LHCN-M2 (cell line): ENCODE measurements at regions not wholly inside any gene's neighbourhood (a gene's known extent, or its start where the extent isn't known, plus 50 kb on each side); places are given as distances from the start of the nearest gene placed in this dataset.
A peak's percentile ranks its signal among the peaks of the same experiment; 100 is the strongest.

Experiments used
- DNase-seq: peaks from one replicate; pipeline ENCODE4 v3.0.0-alpha.2; 2012; ENCODE audit warnings: low read depth

DNA sequence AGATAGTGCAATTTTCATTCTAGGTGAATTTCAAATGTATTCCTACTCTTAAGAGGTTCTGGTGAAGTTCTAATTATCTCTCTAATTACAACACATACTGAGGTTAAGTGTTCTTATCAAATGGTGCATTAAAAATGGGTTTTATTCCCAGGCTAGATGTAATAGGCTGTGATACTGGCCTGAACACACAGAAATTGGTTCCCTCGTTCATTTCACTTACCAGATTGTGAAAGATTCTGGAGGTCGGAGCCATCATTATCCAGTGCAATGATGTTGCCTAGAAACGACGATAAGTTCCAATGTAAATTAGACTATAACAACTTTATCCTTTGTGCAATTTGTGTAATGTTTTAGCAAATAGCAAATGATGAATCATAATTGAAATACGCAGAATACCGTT, 172.6 kb upstream of the SOX4 start:
- no peak for DNase-seq

DNA sequence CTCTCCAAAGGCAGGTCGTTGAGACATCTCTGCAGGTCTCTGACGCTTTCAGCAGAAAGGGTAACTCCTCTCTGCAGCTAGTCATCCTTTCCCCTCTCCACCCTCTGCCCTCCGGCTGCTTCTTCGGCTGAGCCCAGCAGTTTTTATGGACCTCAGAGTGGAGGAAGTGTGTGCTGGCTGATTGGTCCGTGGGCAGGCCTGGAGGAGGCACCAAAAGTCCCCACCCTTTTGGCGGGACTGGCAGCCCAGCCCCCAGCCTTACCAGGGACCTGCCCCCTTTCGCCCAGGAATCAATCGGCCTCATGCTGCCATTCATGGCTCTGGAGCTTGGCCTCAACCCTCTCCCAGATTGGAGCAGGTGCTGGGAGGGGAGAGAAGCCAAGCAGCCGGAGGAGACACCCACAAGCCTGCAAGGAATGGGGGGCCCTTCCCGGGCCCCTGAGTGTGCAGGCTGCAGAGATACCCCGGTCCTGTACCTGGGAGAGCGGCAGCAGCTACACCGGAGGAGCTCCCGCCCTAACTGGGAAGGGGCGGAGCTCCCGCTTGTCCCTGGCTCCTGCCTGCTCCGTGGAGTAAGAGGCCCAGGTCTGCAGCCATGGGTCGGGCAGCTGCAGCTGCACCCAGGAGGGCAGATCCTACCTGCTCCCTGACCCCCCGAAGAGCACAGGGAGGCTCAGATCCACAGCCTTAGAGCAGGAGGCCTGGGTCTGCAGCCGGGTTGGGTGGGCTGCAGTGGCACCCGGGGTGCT, 170.3 kb upstream of the SOX4 start:
- DNase-seq = no peak

DNA sequence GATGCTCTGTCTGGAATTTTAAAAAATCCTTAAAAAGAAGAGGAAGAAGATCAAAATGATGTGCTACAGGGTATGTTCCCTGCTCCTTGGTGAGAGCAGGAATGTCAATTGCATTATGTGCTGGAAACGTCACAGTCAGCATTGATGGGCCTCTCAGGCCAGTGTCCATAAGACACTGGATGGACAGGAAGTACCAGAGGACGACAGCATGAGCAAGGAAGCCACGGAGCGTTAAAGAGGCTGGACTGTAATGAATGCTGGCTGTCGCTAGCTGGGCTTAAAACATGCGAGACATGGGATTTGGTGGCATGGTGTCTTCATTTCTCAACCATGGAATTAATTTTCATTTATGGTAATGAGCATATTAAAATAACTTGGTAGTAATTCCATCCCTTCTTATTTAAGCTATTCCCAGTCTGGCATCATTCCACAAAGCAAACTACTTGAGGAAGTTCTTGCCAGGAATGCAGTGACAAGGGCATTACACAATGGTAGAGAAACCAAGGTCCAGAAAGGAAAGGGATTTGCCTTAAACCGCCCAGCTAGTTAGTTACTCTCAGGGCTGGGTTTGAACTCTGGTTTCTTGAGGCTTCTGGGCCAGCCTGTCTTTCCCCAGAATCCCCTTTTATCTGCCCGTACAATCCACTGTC, 166.6 kb upstream of the SOX4 start:
- DNase-seq = peak; percentile 10

DNA sequence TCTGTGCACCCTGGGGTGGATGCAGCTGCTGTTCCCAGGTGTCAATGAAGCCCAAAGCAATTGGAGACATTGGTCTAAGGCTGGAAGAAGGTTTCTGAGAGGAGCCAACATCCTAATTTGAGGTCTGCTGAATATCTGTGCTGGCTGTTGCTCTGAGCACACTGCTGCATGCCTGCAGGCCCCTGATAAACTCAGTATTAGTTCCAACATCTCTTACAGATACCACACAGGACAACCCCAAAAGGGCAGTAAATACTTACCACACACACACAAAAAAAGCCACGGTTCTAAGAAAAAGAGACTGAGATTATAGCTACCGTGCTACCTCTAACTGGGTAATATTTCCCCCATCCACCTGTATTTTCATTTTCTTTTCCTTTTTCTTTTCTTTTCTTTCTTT, 164.3 kb upstream of the SOX4 start:
- no peak for DNase-seq

DNA sequence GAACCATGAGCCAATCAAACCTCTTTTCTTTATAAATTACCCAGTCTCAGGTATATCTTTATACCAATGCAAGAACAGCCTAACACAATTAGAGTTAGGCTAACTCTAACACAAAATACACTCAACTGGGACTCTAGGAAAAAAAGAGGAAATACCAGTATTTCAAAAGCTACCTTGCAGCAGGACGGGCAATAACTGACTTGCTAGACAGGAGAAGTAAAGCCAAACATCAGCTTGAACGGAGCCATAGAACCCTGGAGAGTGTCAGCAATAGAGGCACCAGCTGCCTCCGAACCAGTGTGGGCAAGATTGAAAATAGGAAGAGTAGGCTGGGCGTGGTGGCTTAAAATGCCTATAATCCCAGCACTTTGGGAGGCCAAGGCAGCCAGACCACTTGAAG, 162.0 kb upstream of the SOX4 start:
- no peak for DNase-seq

DNA sequence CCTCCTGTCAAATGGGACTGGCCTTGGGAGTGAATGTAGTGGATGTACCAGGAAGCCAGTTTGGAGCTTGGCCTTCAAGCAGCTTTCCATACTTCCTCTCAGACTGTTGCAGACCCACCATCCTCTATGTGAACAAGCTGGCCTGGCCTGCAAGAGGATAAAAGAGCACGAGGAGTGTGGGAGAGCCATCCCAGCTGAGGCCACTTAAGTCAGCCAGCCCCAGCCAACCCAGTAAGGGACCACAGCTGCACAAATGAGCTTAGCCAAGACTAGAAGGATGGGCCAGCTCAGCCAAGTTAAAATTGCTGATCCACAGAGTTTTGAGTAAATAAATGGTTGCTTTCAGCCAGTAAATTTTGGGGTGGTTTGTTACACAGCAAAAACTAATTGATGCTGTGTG, 156.9 kb upstream of the SOX4 start:
- DNase-seq = no peak

DNA sequence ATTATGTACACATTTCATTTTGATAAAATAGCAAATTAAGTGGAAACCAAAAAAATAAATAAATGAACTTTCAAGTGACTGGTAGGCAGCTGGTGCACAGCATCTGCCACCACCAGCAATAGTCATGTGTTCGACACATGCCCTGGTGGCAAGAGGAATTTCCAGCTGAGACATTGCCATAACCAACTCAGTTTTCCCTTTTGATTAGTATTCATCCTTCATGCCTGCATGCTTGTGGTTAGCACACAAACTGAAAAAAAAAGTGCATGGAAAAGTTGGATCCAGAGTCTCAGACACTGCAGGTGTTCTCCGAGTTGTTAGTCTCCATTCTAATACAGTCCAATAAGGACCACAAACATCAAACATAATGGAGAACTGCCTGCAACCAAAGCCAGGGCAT, 156.0 kb upstream of the SOX4 start:
- DNase-seq = peak; percentile 29

DNA sequence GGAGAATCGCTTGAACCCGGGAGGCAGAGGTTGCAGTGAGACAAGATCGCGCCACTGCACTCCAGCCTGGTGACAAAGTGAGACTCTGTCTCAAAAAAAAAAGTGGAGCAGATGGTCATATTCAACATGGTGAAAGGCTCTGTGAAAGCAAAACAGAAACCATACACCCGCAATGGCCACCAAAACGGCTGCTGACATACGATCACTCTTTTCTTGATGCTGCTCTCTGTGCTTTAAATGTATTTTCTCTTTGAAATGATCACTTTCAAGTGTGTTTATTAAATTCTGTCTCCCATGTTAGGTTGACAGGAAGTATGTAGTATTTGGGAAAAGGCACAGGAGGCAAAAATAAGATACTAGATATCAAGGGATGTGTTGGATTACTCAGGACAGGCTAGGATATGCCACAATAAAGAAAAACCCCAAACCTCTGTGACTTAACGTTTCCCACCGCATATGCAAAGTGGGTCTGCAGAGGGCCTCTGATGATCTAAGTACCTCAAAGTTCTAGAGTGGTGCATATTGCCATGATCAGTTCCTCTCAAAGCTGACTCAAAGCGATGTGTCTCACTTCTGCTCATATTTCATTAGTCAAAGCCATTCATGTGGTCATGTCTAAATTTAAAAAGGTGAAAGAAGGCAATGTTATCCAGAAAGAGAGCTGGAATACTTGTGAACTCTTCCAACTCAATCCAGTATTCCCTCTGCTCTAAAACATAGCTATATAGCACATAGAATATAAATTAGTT, 155.1 kb upstream of the SOX4 start:
- peak; percentile 32 for DNase-seq

DNA sequence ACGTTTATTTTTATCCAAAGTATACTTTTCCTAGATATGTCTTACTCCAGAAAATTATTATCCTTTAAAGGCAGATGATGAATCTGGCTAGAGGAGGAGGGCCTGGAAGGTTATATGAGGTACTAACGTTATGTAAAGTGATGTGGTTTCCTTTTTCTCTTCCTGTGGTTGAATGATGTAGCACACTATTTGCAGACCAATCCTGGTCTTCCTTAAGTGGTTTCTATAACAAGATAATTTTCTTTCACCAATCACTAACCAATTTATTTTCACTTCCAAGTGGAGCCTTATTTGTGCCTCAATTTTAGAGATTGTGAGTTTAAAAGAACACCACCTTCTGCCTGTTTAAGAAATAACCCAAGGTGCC, 154.6 kb upstream of the SOX4 start:
- DNase-seq = peak; percentile 11

DNA sequence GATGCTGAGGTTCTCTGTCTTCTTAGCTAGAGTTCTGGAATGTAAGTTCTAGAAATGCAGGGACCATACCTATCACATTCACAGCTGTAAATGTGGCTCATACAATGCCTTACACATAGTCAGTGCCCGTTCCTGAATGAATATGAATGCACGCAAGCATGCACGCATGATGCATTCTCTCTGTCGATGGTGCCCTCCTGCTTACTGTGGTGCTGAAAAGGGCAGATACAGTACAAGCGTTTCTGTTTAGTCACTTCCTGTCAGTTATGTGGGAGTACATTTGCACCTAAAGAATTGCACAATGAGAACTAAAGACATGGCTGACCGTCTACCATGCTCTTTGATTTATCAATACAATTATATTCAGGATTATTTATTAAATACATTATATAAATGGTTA, 152.2 kb upstream of the SOX4 start:
- DNase-seq = no peak

DNA sequence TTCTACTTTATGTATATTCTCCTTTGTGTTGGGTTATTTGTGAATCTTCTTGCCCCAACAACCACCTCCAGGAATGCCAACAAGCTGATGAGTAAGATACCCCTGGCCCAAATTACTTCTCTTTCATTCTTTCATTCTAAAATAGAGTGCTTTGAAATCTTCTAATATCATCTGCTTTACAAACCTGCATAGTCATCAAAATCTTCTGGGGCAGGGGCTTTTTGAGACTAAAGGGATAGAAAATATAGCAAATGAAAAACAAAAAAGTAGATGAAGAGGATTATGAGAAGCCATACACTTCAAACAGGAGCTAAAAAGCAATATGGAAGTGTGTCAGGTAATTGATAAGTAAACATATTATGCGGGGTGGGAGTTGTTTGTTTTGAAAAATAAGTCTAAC, 150.7 kb upstream of the SOX4 start:
- DNase-seq = no peak

DNA sequence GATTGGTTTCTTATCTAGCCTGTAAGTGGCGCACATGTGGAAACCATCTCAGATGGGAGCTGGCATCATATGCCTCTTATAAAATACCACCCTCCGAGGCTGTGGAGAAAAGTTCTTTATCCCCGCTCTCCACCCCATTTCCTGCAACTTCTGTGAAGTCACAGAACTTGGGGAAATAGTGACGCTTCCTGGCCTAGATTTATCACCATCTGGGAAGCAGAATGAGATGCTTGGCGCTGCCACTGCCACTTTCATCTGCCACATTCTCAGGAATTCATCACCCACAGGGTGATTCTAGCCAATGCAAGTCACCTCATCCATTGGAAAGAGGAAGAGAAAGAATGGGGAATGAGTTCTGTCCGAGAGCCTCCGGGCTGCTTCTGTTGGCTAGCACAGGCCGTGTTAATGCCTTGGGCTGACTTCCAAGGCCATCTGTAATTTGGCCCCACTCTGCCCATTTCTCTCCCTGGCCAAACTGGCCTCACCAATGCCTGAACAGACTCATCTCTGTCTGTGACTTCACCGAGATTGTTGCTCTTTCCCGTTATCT, 148.8 kb upstream of the SOX4 start:
- DNase-seq = no peak

DNA sequence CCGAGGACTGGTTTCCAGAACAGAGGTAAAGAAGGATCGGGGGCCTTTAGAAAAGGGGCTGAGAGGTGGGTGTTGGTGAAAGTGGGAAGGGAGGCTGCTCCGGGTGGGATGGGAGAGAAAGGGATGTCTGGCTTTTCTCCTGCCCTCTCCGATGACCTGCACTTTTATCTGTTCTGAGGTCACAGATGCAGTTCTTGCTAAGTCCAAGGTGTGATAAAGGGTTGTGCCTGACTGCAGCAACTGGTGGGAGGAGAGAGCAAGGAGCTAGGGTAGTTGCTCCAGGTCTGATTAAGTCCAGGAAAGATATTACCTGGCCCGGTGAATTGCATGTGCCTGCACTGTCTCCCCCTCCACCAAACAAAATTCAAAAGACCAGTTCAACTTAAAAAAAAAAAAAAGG, 145.6 kb upstream of the SOX4 start:
- no peak for DNase-seq

DNA sequence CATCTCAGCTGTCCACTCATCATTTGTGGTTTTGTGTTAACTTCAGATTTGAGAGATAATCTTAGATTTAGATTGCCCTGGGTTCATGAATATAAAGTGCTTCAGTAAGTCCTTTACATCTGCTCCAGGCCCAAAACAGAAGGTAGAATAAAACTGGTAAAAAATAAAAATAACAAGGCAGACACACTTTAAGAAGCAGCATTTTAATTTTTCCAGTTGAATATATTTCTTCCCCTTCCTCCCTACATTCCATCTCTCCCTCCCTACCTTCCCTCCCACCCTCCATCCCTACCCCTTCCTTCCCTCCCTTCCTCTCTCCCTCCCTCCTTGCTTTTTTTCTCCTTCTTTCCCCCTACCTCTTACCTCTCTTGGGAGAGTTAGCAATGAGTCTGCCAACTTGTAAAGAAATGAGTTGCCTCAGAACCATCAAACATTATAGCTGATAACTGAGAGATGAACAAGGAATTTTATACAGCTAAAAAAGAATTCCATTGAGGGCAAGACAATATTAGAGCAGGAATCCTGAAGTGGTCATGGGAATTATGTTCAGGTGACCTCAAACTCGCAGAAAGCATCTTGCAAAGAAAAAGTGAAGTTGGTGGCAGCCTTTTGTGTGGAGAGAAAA, 145.0 kb upstream of the SOX4 start:
- no peak for DNase-seq

DNA sequence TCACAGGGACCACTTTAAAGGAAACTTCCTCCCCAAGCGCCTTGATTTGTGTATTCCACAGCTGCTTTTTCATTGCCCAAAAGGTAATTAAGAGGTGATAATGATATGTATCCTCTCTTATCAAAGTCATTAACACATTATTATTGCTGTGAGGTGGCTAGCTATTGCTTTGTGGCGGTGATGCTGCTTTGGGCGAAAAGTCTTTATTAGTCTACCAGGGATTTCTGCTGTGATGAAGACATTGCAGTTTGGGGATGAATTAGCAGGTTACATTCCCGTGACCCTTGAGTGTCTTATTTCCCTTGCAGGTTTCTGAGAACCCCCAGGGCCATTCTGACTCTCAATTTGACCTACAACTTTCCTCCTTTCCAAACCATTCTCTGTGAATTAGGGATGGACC, 143.4 kb upstream of the SOX4 start:
- no peak for DNase-seq

DNA sequence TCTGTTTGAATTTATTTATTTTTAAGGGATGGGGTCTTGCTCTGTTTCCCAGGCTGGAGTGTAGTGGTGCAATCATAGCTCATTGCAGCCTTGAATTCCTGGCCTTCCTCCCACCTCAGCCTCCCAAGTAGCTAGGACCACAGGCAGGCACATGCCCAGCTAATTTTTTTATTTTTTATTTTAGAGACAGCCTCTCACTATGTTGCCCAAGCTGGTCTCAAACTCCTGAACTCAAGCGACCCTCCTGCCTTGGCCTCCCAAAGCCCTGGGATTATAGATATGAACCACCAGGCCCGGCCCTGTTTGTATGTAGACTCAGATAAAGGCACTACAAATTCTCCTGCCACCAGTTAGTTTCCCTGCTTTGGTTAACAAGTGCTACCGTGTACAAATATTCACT, 142.9 kb upstream of the SOX4 start:
- DNase-seq = no peak

DNA sequence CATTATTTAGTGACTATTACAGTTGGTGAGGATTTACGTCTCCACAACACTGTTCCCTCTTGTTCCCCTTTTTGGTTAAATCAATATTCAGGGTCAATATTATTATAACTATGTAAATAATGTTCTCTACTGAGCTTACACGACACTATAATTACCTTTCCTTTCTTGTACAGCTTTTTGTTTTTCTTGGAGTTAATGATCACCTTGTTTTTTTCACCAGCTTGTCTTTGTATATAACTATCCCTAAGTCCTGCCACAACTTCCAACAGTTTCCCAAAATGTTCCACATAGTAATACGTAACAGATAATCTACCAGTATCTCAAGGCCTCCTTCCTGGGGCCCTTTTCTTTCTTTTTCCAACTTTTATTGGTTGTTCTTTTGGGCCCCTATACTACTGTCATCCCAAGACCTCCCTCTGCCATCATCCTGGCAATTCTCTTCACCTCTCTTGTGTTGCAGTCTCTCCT, 142.0 kb upstream of the SOX4 start:
- no peak for DNase-seq

DNA sequence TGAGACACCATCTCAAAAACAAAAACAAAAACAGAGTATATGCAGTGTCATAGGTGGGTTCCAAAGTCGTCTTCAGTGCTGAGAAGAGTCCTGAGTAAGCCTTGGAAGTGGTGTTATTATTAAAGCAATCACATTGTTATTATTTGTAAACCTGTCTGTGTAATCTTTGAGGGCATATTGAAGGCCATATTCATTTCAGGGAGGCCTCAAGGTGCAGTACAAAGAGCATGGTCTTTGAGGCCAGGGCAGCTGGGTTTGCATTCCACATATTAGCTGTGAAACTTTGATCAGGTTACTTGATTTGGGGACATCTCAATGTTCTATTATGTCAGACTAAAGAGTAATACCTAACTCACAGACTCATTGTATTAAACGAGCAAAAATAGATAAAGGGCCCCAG, 139.3 kb upstream of the SOX4 start:
- DNase-seq = no peak

DNA sequence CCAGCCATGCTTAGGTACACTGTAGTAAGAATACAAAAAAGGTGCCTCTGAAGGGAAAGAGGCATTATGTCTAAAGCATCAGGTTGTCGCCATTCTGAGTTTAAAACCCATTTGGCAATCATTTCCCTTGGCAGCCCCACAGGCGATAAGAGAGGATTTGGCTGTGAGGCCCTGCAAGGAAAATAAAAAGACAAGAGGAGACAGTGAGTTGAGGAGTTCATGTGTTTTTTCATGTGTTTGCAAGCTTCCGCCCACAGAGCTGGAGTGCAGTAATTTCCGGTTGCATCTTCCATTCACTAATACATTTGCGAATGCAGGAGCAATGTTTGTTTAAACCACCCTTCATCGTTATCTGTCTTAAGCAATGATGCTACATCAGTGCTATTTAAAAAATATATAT, 138.5 kb upstream of the SOX4 start:
- DNase-seq = no peak

DNA sequence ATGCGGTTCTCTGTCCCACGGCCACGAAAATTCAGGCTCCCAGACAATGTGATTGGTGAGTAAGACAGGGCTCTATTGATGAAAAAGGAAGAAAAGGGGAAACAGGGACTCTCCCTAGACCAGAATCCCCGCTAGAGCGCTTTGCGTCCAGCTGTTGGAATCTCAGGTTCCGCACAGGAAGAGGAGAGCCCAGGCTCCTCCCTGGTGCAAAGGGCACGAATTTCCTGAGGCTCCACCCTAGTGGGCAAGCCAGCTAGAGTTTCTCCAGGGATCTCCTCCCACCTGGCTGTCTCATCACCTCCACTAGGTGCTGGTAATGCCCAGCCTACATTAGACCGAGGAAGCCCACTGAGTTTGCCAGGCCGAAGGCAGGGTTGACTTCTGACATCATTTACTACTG, 135.9 kb upstream of the SOX4 start:
- DNase-seq = no peak

DNA sequence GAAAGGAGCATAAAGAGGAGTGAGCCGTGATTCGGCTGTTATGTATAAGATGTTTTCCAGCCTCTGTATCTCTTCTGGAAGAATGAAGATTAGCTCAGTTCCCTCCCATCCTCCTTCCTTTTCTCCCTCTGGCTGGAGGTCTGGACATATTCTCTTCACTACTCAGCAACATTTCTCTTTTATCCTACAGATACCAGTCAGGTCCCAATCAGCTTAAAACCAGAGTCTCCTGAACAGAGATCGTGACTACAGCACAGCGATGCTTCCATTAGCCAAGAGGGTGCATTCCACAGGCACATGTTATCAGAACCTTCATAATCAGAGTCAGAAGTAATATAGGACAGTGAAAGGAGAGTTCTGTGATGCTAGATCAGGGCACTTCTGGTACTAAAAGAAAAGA, 133.9 kb upstream of the SOX4 start:
- DNase-seq = no peak

DNA sequence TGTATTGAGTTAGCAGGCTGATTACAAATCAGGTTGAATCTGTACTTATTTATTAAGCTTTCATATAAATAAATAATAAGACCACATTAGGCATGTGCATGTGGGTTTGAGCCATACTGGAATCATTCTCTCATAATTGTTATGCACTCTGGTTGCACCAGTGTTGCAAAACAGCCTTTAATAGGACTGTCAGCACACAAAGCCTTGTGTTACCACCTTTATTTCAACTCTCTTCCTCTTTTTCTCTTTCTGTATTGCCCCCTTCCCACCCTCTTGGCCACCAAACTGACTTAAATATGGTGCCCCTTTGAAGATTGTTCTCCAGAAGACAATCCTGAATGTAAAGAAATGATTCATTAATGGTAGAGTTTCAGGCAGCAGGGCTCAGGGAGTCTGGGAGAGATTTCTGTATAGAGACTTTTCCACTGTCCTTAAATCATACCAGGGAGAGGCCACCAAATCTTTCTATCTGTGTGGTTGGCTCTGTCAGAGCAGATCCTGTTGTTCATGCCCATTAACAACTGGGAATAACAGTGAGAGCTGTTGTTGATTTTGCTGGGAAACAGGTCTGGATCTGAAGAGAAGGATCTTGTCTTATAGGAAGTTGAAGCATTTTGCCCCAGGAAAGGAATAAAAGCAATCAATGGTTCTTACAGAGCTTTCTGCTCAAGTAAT, 131.6 kb upstream of the SOX4 start:
- DNase-seq = no peak
